ENCODE measurements at regions not wholly inside any gene's neighbourhood (a gene's known extent, or its start where the extent isn't known, plus 50 kb on each side); places are given as distances from the start of the nearest gene placed in this dataset.
A peak's percentile ranks its signal among the peaks of the same experiment; 100 is the strongest.

DNA sequence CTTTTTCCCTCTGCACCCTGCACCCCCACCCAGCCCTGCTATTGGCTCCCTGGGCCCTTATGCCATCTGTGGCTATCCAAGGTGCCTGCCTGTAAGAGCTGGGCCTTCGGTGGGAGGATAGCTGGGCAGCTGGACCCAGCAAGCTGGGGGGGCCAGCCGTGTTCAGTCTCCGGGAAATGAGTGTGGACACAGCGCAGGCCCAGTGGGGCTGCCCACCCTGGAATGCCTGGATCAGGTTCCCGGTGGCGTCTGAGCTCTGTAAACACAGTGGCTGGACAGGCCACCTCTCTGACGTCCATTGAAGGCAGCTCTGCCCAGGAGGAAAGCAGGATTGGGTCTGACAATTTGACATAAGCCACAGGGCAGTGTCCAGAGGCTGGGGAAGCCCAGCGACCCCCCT is 127.8 kb downstream of the FOXD2 start:
- no peak overlapping the region for H3K4me3 ChIP-seq (replicated peaks; ENCODE audit: low read depth, low read length)
- TF ChIP-seq, protein P1, sequence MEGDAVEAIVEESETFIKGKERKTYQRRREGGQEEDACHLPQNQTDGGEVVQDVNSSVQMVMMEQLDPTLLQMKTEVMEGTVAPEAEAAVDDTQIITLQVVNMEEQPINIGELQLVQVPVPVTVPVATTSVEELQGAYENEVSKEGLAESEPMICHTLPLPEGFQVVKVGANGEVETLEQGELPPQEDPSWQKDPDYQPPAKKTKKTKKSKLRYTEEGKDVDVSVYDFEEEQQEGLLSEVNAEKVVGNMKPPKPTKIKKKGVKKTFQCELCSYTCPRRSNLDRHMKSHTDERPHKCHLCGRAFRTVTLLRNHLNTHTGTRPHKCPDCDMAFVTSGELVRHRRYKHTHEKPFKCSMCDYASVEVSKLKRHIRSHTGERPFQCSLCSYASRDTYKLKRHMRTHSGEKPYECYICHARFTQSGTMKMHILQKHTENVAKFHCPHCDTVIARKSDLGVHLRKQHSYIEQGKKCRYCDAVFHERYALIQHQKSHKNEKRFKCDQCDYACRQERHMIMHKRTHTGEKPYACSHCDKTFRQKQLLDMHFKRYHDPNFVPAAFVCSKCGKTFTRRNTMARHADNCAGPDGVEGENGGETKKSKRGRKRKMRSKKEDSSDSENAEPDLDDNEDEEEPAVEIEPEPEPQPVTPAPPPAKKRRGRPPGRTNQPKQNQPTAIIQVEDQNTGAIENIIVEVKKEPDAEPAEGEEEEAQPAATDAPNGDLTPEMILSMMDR (IDR thresholded peaks at IDR 0.05; ENCODE audit: low read length, missing control alignments), result no peak
- DNase-seq (ENCODE audit: low read depth), result no peak

DNA sequence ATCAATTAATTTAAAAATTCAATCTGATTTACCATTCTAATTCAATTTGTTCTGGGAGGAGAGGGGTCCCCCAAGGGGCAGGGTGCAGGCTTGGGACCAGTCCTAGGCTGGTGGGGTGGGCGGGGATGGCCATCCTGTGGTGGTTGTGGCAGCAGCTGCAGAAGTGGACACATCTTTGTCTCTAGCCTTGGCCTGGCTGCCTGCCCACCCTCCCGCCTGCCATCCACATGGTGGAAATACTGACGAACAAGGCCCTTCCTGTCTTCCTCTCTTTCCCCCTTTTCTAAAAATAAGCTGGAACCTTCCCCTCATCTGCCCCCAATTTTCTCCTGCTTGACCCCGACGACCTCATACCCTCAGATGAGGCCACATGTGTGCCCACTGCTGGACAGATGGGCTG is 130.9 kb downstream of the FOXD2 start:
- H3K4me3 ChIP-seq (replicated peaks; ENCODE audit: low read depth, low read length), result no peak overlapping the region
- TF ChIP-seq, protein P1 (IDR thresholded peaks at IDR 0.05; ENCODE audit: low read length, missing control alignments), result no peak
- DNase-seq (ENCODE audit: low read depth), result no peak

DNA sequence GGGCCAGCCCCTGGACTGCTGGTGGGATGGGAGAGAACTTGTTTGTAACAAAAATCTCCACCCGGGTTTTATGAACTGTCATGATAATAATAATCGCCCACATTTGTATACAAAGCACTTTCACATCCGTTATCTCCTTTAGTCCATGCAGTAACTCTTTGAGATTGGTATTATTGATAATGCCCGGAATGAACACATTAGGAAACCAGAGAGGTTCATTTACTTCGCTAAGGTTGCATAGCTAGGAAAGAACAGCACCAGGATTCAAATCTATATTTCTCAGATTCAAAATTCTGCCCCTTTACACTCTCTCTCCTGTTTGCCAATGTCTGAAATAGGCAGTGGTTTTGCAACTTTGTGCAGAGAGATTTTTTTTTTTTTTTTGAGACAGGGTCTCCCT is 131.4 kb downstream of the FOXD2 start:
- no peak overlapping the region for H3K4me3 ChIP-seq (replicated peaks; ENCODE audit: low read depth, low read length)
- TF ChIP-seq, protein P1 (IDR thresholded peaks at IDR 0.05; ENCODE audit: low read length, missing control alignments), result no peak
- DNase-seq (ENCODE audit: low read depth), result no peak

DNA sequence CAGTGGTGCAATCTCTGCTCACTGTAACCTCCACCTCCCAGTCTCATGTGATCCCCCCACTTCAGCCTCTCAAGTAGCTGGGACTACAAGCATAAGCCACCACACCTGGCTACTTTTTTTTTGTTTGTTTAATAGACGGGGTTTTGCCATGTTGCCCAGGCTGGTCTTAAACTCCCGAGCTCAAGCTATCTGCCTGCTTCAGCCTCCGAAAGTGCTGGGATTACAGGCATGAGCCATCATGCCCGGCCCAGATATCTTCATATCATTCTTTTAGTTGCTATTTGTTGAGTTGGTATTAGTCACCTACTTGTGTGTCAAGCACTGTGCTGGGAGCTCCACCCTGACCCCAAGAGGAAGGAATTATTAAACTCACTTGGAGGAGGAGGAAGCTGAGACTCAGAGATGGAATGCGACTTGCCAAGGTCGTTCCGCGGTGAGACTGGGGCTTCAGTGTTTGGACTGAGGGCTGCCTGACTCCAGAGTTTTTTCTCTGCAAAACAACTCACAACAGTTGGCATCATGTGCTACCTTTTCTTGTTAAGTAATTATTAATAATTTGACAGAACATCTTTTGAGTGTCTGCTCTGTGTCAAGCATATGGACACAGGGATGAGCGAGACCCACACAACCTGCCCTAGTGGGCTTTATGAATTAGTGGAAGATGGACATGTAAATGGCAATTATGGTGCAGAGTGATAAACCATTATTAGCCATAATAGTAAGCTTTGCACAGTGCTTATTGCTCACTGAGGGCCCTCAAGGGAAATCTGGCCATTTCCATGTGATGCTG is 132.0 kb downstream of the FOXD2 start:
- no peak overlapping the region for H3K4me3 ChIP-seq (replicated peaks; ENCODE audit: low read depth, low read length)
- TF ChIP-seq, protein P1 (IDR thresholded peaks at IDR 0.05; ENCODE audit: low read length, missing control alignments), result peak; percentile 50
- DNase-seq (ENCODE audit: low read depth), result peak; percentile 85

DNA sequence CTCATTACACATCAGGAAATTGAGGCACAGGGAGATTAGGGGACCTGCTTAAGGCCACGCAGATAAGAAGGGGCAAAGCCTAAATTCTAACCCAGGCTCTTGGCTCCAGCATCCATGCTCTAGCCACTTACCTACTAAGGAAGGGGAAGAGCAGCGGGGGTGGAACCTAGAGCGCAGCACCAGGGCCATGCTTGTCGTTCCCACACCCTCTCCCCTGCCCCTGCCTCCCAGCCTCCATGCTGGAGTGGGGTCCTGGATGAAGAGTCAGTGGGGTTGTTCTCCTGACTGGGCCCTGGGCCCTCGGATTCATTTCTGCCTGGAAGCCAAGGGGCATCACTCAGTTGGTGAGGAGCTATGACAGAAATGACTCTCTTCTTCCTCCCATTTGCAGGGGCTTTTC is 133.3 kb downstream of the FOXD2 start:
- no peak overlapping the region for H3K4me3 ChIP-seq (replicated peaks; ENCODE audit: low read depth, low read length)
- TF ChIP-seq, protein P1 (IDR thresholded peaks at IDR 0.05; ENCODE audit: low read length, missing control alignments), result no peak
- DNase-seq (ENCODE audit: low read depth), result no peak

DNA sequence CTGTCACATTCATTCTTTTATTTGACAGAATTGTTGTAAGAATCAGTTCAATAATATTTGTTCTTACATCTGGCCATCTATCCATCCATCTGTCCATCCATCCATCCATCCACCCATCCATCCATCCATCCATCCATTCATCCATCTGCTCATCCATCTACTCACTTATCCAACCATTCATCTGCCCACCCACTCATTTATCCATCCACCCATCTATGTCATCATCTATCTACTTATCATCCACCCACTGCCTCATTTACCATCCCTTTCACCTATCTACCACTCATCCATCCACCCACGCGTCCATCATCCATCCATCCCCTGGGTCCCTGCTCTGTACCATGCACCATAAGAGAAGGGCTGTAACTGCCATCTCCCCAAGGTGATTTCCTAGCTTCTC is 134.1 kb downstream of the FOXD2 start:
- DNase-seq (ENCODE audit: low read depth), result no peak
- TF ChIP-seq, protein P1 (IDR thresholded peaks at IDR 0.05; ENCODE audit: low read length, missing control alignments), result no peak
- no peak overlapping the region for H3K4me3 ChIP-seq (replicated peaks; ENCODE audit: low read depth, low read length)

Measured in fibroblast of pulmonary artery (primary cell).